Stimulated activated memory B cell treated with anti-CD40 and anti-IgM and Interleukin-4, amounts not matched to agents 10 μg/mL and 1 μg/mL and 100 μg/mL, for 72 hours (primary cell): ENCODE measurements at regions not wholly inside any gene's neighbourhood (a gene's known extent, or its start where the extent isn't known, plus 50 kb on each side); places are given as distances from the start of the nearest gene placed in this dataset.
A peak's percentile ranks its signal among the peaks of the same experiment; 100 is the strongest.
"Not testable (repeated sequence)": the region's sequence is repeated elsewhere in the genome, so short reads cannot be mapped to it uniquely, and the experiment has no call there.

Experiments used
- ATAC-seq: fragments of 150-1000 bp; cut with Tn5 transposase; 2 replicates; pipeline ENCODE4 v1.10.0; 2021
- H3K27ac Mint-ChIP-seq: one replicate; pipeline ENCODE4 v1.8.0; 2022; ENCODE audit warnings: mild to moderate bottlenecking, mixed read lengths
- H3K27me3 Mint-ChIP-seq: one replicate; pipeline ENCODE4 v1.8.0; 2022; ENCODE audit warnings: mixed read lengths
- H3K36me3 Mint-ChIP-seq: one replicate; pipeline ENCODE4 v1.8.0; 2022; ENCODE audit warnings: mixed read lengths
- H3K4me1 Mint-ChIP-seq: one replicate; pipeline ENCODE4 v1.8.0; 2022; ENCODE audit warnings: mixed read lengths
- H3K4me3 Mint-ChIP-seq: one replicate; pipeline ENCODE4 v1.8.0; 2022; ENCODE audit warnings: mild to moderate bottlenecking, moderate library complexity, mixed read lengths
- H3K9me3 Mint-ChIP-seq: one replicate; pipeline ENCODE4 v1.8.0; 2022; ENCODE audit warnings: mixed read lengths

DNA sequence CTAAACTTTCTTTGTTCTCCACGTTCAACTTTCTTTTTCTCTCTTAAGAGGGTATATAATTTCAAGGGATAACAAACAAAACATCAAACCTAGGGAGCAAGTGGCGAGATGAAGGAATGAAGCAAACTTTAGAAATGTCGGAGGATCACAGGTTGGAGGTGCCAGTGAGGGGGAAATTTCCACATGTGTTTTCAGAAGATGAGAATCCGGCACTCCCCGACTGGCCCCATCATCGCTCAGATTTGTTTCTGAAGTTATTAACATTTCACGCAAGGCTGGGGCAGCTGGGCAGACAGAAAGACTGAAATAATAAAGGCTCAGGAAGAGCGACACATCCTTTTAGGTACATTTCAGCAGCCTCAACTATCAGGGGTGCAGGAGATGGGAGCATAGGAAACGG is 134.9 kb downstream of the SMIM20 start:
- Mint-ChIP-seq H3K9me3 (no peaks in the 10 kb centered on the region), H3K27me3 (peaks cover 49% of the 10 kb centered on the region), H3K36me3 (peaks cover 5% of the 10 kb centered on the region), H3K27ac (peak overlapping the region; percentile 22), H3K4me1 (peaks cover 24% of the 10 kb centered on the region), H3K4me3 (no peak overlapping the region)
- ATAC-seq, result no peak

DNA sequence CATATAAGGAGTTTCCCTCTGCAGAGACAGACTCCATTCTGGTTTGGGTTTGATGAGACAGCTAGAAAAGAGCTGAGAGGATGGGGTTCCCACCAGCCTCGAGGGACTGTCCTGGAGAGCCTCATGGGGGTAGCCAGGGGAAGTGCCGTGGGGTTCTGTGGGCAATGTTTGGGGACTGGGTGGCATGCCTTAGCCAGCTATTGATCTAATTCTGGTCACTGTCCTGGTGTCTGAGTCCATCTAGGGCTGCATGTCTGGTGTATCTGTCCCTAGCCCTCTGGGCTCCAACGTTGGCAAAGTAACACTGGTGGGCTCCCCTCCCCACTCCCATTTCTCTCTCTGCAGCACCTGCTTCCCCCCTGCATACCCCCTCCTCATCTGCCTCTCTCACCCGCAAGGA is 135.4 kb downstream of the SMIM20 start:
- Mint-ChIP-seq H3K4me1 (peaks cover 24% of the 10 kb centered on the region), H3K4me3 (no peak overlapping the region), H3K9me3 (no peaks in the 10 kb centered on the region), H3K27ac (peak overlapping the region; percentile 22), H3K27me3 (peaks cover 44% of the 10 kb centered on the region), H3K36me3 (peaks cover 5% of the 10 kb centered on the region)
- peak; percentile 51 for ATAC-seq

DNA sequence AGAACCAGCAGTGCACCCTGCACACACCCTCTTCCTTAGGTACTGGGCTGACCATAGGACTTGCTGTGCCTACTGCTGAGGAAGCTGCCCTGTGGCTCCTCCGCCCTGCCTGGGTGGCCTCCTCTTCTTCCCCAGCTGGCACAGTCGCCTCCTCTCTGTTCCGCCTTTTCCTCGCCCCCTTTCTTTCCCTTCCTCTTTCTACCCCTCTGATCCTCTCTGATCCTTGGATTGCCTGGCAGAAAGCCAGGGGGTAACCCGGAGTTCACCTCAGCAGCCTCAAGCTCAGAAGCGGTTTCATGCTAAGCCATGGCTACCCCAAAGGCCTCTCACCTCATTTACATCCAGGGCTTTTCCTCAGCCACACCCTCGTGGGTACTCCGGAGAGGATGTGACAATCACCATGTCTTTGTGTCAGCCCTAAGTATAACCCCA is 136.2 kb downstream of the SMIM20 start:
- peak; percentile 58 for ATAC-seq
- Mint-ChIP-seq H3K9me3 (no peaks in the 10 kb centered on the region), H3K27me3 (peaks cover 43% of the 10 kb centered on the region), H3K4me3 (no peak overlapping the region), H3K36me3 (peaks cover 5% of the 10 kb centered on the region), H3K27ac (no peak overlapping the region), H3K4me1 (peaks cover 24% of the 10 kb centered on the region)

DNA sequence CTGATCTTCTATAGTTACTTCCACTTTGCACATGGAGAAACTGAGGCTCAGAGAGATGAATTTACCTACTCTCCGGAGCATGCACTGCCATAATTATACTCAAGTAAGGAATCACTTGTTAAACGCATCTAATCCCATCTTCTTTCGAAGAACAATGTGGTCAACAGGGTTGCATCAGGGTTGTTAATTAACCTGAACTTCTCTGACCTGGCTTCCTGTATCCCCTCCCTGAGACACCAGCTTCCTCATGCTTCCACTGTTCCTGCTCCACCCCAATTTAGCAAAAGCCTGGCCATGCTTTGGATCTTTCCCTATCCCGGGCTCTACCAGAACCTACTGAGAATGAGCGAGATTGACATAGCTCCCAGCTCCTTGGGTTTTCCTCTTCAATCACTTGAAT is 136.7 kb downstream of the SMIM20 start:
- peaks cover 42% of the 10 kb centered on the region for H3K27me3 Mint-ChIP-seq
- no peak overlapping the region for H3K4me3 Mint-ChIP-seq
- H3K36me3 Mint-ChIP-seq, result peaks cover 5% of the 10 kb centered on the region
- no peak overlapping the region for H3K27ac Mint-ChIP-seq
- peaks cover 24% of the 10 kb centered on the region for H3K4me1 Mint-ChIP-seq
- no peak for ATAC-seq
- no peaks in the 10 kb centered on the region for H3K9me3 Mint-ChIP-seq

DNA sequence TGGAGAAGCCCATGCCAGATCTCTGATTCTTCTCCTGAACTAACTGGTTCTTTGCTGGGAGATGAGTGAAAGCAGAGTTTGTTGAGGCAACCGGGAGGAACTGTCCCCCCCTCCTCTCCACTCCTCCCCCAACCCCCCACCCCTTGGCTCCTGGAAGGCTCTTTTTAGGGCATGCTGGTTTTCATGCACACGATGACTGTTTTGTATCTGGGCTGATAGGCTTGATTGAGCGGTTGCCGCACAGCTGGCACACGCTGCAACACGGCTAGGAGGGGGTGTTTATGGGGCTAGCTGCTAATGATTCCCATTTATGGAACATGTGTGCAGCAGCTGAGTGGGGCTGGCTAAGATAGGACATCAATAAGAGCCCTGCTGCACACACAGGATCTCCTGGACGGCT is 137.2 kb downstream of the SMIM20 start:
- Mint-ChIP-seq H3K27me3 (peaks cover 36% of the 10 kb centered on the region), H3K36me3 (peaks cover 4% of the 10 kb centered on the region), H3K4me3 (no peak overlapping the region), H3K9me3 (no peaks in the 10 kb centered on the region), H3K27ac (no peak overlapping the region), H3K4me1 (peaks cover 24% of the 10 kb centered on the region)
- ATAC-seq, result no peak

DNA sequence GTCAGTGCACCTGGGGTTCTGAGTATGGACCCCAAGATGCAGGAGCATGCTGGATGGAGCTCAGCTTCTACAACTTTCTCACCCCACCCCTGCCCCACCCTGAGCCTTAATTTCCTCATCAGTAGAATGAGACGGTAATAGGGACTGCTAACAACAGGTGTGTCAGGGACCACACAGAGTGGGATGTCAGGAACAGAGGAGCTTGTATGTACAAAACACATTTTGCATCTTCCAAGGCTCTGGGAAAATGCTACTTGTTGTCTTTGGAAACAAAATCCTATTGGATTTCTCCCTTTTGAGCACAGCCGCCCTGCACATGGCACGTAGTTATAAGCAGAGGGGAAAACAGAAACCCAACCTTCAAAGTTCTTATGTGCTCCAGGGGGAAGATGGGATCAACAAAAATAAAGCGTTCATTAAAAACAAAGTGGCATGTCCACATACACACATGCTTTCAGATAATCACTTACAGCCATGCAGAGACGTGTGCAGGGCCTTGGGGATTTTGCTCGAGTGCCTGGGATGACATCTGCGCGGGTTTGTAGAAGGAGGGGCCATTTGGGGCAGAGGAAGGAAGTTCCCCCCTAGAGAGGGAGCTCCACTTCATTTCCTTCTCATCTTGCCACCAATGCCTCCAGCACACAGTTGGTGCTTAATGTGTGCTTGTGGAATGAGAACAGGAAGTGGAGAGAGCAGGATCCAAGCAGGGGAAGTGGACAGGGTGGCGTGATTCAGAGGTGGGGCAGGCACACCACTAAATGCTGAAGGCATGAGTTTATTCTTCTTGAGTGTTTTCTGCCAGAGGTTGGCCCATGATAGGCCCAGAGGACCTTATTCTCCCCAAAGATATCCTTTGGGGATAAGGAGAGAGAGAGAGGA is 138.9 kb downstream of the SMIM20 start:
- Mint-ChIP-seq H3K9me3 (no peaks in the 10 kb centered on the region), H3K36me3 (no peaks in the 10 kb centered on the region), H3K4me1 (peaks cover 24% of the 10 kb centered on the region), H3K4me3 (no peak overlapping the region), H3K27ac (no peak overlapping the region), H3K27me3 (peaks cover 19% of the 10 kb centered on the region)
- no peak for ATAC-seq

DNA sequence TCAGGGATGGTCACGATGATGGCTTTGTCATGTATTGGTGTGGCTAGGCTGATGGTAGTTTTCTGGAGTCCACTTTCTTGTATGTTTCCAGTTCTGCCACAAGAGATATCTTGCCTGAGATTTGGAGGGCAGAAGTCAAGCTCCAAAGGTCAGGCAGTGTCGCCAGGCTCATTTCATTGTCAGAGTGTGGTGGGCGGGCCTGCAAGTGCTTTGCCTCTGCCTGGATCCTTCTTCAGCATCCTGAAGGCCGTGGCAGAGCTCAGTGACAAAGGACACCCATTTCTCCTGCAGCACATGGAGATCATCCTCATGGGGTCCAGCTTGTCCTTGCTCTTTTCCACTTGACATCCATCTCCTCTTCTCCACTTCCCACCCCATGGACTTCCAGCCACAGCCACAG is 139.7 kb downstream of the SMIM20 start:
- no peaks in the 10 kb centered on the region for H3K9me3 Mint-ChIP-seq
- H3K27ac Mint-ChIP-seq, result no peak overlapping the region
- no peak overlapping the region for H3K4me3 Mint-ChIP-seq
- no peak for ATAC-seq
- H3K27me3 Mint-ChIP-seq, result peaks cover 13% of the 10 kb centered on the region
- peaks cover 28% of the 10 kb centered on the region for H3K4me1 Mint-ChIP-seq
- no peaks in the 10 kb centered on the region for H3K36me3 Mint-ChIP-seq

DNA sequence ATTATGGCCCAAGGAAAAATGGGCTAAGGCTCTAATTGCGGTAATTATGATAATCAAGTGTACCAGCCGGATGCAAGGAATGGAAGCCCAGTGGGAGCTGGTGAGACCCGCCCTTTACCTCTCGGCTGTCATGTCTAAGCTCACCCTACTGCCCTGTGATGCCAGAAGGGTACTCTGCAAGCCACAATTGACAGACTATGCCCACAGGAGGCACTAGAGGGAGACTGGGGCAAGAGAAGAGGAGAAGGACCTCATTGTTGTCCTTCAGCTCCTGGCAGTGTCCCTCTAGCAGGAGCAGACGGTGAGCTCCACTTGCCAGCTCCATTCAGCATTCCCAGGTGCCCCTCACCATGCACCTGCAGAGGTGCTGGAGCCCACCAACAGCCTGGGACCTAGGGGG is 141.8 kb downstream of the SMIM20 start:
- no peak for ATAC-seq
- no peak overlapping the region for H3K4me3 Mint-ChIP-seq
- peaks cover 9% of the 10 kb centered on the region for H3K4me1 Mint-ChIP-seq
- H3K9me3 Mint-ChIP-seq, result no peaks in the 10 kb centered on the region
- H3K27ac Mint-ChIP-seq, result no peak overlapping the region
- no peaks in the 10 kb centered on the region for H3K36me3 Mint-ChIP-seq
- H3K27me3 Mint-ChIP-seq, result peaks cover 3% of the 10 kb centered on the region

DNA sequence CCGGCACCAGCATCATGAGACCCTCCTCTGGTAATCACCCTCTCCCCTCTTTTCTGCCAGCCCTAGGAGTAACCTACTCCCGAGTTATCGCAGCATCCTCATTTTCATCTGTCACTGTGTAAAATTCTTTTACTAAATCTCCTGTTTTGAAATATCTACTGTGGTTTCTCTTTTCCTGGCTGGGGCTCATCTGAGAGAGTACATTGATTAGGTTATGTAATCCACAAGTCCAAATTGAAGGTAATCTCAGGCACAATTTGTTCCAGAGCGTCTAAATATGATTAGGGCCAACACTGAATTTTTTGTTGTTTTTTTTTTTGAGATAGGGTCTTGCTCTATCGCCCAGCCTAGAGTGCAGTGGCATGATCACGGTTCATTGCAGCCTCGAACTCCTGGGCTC is 142.4 kb downstream of the SMIM20 start:
- Mint-ChIP-seq H3K27ac (no peak overlapping the region), H3K27me3 (no peaks in the 10 kb centered on the region), H3K36me3 (no peaks in the 10 kb centered on the region), H3K9me3 (no peaks in the 10 kb centered on the region), H3K4me1 (peaks cover 8% of the 10 kb centered on the region), H3K4me3 (no peak overlapping the region)
- no peak for ATAC-seq

DNA sequence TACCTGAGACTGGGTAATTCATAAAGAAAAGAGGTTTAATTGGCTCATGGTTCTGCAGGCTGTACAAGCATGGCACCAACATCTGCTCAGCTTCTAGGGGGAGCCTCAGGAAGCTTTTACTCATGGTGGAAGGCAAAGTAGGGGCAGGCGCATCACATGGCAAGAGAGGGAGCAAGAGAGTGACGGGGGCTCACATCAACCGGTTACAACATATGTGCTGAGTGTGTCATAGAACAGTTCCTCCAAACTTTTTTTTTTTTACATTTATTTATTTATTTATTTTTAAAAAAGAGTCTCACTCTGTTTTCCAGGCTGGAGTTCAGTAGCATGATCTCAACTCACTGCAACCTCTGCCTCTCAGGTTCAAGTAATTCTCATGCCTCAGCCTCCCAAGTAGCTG is 143.8 kb downstream of the SMIM20 start:
- not testable (repeated sequence) for H3K4me3 Mint-ChIP-seq, H3K27ac Mint-ChIP-seq, H3K36me3 Mint-ChIP-seq, ATAC-seq, H3K27me3 Mint-ChIP-seq, H3K9me3 Mint-ChIP-seq
- peaks cover 14% of the 10 kb centered on the region for H3K4me1 Mint-ChIP-seq

DNA sequence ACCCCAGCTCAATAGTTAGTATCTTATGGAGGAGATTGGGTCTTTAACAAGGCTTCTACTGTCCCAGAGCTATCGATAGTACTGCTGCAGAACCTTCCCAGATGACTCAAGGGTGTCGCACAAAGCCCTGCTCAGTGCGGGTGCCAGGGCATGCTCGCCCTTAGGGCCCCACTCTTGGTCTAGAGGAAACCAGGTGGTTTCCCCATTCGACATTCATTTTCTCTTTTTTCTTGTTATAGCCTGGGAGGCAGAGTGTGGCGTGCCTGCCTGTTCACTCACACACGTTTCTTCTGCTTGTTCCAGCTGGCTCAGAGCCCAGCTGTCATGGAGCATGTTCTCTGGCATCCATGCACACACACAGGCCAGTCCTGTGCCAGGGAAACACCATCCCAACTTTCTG is 144.5 kb downstream of the SMIM20 start:
- Mint-ChIP-seq H3K9me3 (no peaks in the 10 kb centered on the region), H3K27me3 (no peaks in the 10 kb centered on the region), H3K36me3 (no peaks in the 10 kb centered on the region), H3K4me3 (no peak overlapping the region), H3K4me1 (peaks cover 14% of the 10 kb centered on the region), H3K27ac (peak overlapping the region; percentile 3)
- peak; percentile 75 for ATAC-seq

DNA sequence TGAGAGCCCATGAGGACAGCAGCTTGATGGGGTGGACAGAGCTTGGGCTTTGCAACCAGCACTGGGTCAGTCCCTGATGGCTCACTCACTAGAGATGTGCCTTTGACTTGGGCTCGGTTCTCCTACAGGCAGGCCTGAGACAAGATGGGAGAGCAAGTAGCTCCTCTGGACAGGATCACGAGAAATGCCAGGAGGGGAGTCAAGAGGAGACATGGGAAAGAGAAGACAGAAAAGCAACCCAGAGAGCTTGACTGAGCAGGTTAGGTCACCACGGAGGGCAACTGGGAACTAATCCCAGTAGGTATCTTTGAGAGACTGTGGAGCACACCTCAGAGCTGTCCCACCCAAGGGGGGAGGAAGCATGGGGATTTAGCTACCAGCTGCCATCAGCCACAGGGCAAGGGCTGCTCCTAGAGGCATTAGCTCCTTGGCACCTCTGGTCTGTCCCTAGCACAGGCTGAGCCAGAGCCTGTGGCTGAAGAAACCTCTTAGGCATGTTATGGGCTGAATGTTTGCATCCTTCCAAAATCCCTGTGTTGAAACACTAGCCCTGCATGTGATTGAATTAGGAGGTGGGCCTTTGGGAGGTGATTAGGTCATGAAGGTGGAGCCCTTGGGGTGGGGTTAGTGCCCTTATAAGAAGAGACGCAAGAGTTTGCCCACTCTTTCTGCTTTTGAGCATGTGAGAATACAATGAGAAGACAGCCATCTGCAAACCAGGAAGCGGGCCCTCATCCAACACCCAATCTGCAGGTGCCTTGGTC is 145.6 kb downstream of the SMIM20 start:
- Mint-ChIP-seq H3K36me3 (no peaks in the 10 kb centered on the region), H3K9me3 (no peaks in the 10 kb centered on the region), H3K27ac (no peak overlapping the region), H3K4me3 (no peak overlapping the region), H3K4me1 (peaks cover 14% of the 10 kb centered on the region), H3K27me3 (no peaks in the 10 kb centered on the region)
- ATAC-seq, result no peak

DNA sequence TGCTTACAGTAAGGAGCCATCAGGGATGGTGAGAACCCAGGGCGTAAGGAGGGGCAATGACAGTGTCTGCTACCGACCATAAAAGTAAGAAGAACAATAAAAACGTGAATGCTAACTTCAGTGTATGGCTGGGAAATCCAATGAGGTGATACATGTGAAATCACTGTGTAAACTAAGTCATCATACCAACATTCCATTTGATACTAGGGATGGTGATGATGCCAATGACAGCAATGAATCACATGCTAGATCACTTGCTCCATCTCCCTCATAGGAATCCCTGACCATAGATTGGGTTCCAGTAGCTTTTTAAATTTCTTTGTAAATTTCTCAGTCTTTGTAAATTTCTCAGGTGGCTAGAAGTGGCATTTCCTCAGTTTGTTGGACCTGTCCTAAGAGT is 146.3 kb downstream of the SMIM20 start:
- ATAC-seq, result no peak
- Mint-ChIP-seq H3K36me3 (no peaks in the 10 kb centered on the region), H3K4me3 (no peak overlapping the region), H3K4me1 (peaks cover 14% of the 10 kb centered on the region), H3K27me3 (no peaks in the 10 kb centered on the region), H3K27ac (no peak overlapping the region), H3K9me3 (no peaks in the 10 kb centered on the region)

DNA sequence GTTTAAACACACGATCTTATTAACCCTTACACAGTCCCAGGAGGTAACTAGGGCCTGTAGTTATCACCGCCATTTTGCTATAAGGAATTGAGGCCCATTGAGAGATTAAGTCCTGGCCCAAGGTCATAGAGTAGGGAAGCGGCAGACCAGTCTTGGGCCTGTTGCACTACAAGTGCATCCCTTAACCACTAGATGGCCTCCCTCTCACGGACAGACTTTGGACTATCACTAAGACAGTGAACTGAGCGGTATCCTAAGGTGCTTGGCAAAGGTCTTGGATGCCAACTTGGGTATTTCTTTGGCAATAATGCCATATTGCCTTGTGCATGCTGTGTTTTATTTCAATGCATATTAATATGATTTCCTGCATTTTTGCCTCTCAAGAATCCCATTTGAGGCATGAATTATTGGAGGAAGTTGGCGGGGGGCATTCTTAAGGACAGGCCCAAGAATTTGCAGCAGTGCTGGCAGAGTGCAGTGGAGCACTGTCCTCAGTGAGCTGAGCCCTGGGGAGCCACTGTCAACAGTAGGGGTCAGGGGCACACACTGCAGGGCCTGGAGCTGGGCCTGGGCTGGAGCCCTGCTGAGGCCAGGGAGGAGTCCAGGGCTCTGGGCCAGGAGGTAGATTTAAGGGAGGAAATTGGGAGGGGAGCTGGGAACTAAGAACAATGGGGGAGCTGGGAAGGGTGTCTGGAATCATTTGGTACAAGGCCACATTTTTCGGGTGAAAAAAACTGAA is 147.4 kb downstream of the SMIM20 start:
- no peaks in the 10 kb centered on the region for H3K36me3 Mint-ChIP-seq
- no peak overlapping the region for H3K4me3 Mint-ChIP-seq
- H3K4me1 Mint-ChIP-seq, result peaks cover 14% of the 10 kb centered on the region
- H3K9me3 Mint-ChIP-seq, result no peaks in the 10 kb centered on the region
- peak overlapping the region; percentile 5 for H3K27ac Mint-ChIP-seq
- H3K27me3 Mint-ChIP-seq, result no peaks in the 10 kb centered on the region
- ATAC-seq, result peak; percentile 73

DNA sequence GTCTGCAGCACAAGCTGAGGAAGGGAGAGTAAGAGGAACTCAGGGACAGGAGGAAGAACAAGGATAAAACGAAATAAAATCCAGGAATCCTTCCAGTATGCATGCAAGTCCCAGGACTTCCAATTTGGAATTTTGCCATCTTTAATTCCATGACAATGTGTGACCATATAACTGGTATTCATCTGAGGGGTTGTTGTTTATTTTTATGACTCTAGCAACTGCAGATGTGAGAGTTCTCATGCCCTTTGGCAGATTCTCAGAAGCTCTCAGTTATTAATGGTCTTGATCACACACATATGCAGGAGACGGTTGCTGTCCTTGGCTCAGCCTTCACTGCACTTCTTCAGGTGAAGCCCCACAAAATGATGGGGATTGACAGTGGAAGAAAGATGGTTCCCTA is 148.2 kb downstream of the SMIM20 start:
- H3K4me3 Mint-ChIP-seq, result no peak overlapping the region
- H3K27me3 Mint-ChIP-seq, result peaks cover 1% of the 10 kb centered on the region
- H3K36me3 Mint-ChIP-seq, result no peaks in the 10 kb centered on the region
- peak overlapping the region; percentile 5 for H3K27ac Mint-ChIP-seq
- H3K9me3 Mint-ChIP-seq, result no peaks in the 10 kb centered on the region
- no peak for ATAC-seq
- peaks cover 14% of the 10 kb centered on the region for H3K4me1 Mint-ChIP-seq
